ENCODE measurements at regions not wholly inside any gene's neighbourhood (a gene's known extent, or its start where the extent isn't known, plus 50 kb on each side); places are given as distances from the start of the nearest gene placed in this dataset.

GRCh38 chr9:2386566-2386965 is 235.0 kb upstream of the VLDLR start:
- no peaks in the 10 kb centered on the region for H3K27me3 ChIP-seq (ENCODE audit: insufficient read depth, low read length, poor library complexity, severe bottlenecking)
- no peak overlapping the region for H2AFZ ChIP-seq (ENCODE audit: low read length)
- H3K79me2 ChIP-seq (ENCODE audit: insufficient read depth, low read length): no peaks in the 10 kb centered on the region
- H3K36me3 ChIP-seq (ENCODE audit: insufficient read depth, low read length): no peaks in the 10 kb centered on the region
- TF ChIP-seq CTCF (conservative IDR thresholded peaks at IDR 0.05; ENCODE audit: low read length) (no peak), EZH2phosphoT487 (IDR thresholded peaks at IDR 0.05; ENCODE audit: borderline replicate concordance) (no peak)
- H3K9me3 ChIP-seq (ENCODE audit: insufficient read depth, low read depth, low read length): no peaks in the 10 kb centered on the region
- H3K4me3 ChIP-seq (ENCODE audit: low read length, poor library complexity, severe bottlenecking): no peak overlapping the region
- H3F3A ChIP-seq (ENCODE audit: low read depth): no peaks in the 10 kb centered on the region
- no peaks in the 10 kb centered on the region for H3K4me1 ChIP-seq (ENCODE audit: insufficient read depth, low read length, poor library complexity, severe bottlenecking)
- H3K9ac ChIP-seq (ENCODE audit: low read depth, low read length, poor library complexity, severe bottlenecking): no peak overlapping the region
- no peak overlapping the region for H3K4me2 ChIP-seq (ENCODE audit: low read depth, low read length, poor library complexity, severe bottlenecking)
- H4K20me1 ChIP-seq (ENCODE audit: insufficient read depth, low read length, poor library complexity, severe bottlenecking): no peaks in the 10 kb centered on the region
- H3K9me2 ChIP-seq (replicated peaks; ENCODE audit: low read depth, low read length): no peaks in the 10 kb centered on the region

GRCh38 chr9:2387166-2387565 is 234.4 kb upstream of the VLDLR start:
- Histone ChIP-seq H3K4me2 (ENCODE audit: low read depth, low read length, poor library complexity, severe bottlenecking) (no peak overlapping the region), H3K36me3 (ENCODE audit: insufficient read depth, low read length) (no peaks in the 10 kb centered on the region), H4K20me1 (ENCODE audit: insufficient read depth, low read length, poor library complexity, severe bottlenecking) (no peaks in the 10 kb centered on the region), H3K9me3 (ENCODE audit: insufficient read depth, low read depth, low read length) (no peaks in the 10 kb centered on the region), H3K79me2 (ENCODE audit: insufficient read depth, low read length) (no peaks in the 10 kb centered on the region), H3F3A (ENCODE audit: low read depth) (no peaks in the 10 kb centered on the region), H2AFZ (ENCODE audit: low read length) (no peak overlapping the region), H3K4me3 (ENCODE audit: low read length, poor library complexity, severe bottlenecking) (no peak overlapping the region), H3K27me3 (ENCODE audit: insufficient read depth, low read length, poor library complexity, severe bottlenecking) (no peaks in the 10 kb centered on the region), H3K9me2 (replicated peaks; ENCODE audit: low read depth, low read length) (no peaks in the 10 kb centered on the region), H3K4me1 (ENCODE audit: insufficient read depth, low read length, poor library complexity, severe bottlenecking) (no peaks in the 10 kb centered on the region), H3K9ac (ENCODE audit: low read depth, low read length, poor library complexity, severe bottlenecking) (no peak overlapping the region)
- no peak for TF ChIP-seq EZH2phosphoT487 (IDR thresholded peaks at IDR 0.05; ENCODE audit: borderline replicate concordance)
- no peak for TF ChIP-seq CTCF (conservative IDR thresholded peaks at IDR 0.05; ENCODE audit: low read length)

GRCh38 chr9:2389404-2389803 is 232.2 kb upstream of the VLDLR start:
- Histone ChIP-seq H3K9me3 (ENCODE audit: insufficient read depth, low read depth, low read length) (no peaks in the 10 kb centered on the region), H3K79me2 (ENCODE audit: insufficient read depth, low read length) (no peaks in the 10 kb centered on the region), H3K27me3 (ENCODE audit: insufficient read depth, low read length, poor library complexity, severe bottlenecking) (no peaks in the 10 kb centered on the region), H3K9ac (ENCODE audit: low read depth, low read length, poor library complexity, severe bottlenecking) (no peak overlapping the region), H3K4me2 (ENCODE audit: low read depth, low read length, poor library complexity, severe bottlenecking) (no peak overlapping the region), H3F3A (ENCODE audit: low read depth) (no peaks in the 10 kb centered on the region), H4K20me1 (ENCODE audit: insufficient read depth, low read length, poor library complexity, severe bottlenecking) (no peaks in the 10 kb centered on the region), H3K4me3 (ENCODE audit: low read length, poor library complexity, severe bottlenecking) (no peak overlapping the region), H2AFZ (ENCODE audit: low read length) (no peak overlapping the region), H3K9me2 (replicated peaks; ENCODE audit: low read depth, low read length) (no peaks in the 10 kb centered on the region), H3K36me3 (ENCODE audit: insufficient read depth, low read length) (no peaks in the 10 kb centered on the region), H3K4me1 (ENCODE audit: insufficient read depth, low read length, poor library complexity, severe bottlenecking) (no peaks in the 10 kb centered on the region)
- TF ChIP-seq CTCF (conservative IDR thresholded peaks at IDR 0.05; ENCODE audit: low read length): no peak
- no peak for TF ChIP-seq EZH2phosphoT487 (IDR thresholded peaks at IDR 0.05; ENCODE audit: borderline replicate concordance)

Measured in Loucy (cell line).